ENCODE measurements at regions not wholly inside any gene's neighbourhood (a gene's known extent, or its start where the extent isn't known, plus 50 kb on each side); places are given as distances from the start of the nearest gene placed in this dataset.

DNA sequence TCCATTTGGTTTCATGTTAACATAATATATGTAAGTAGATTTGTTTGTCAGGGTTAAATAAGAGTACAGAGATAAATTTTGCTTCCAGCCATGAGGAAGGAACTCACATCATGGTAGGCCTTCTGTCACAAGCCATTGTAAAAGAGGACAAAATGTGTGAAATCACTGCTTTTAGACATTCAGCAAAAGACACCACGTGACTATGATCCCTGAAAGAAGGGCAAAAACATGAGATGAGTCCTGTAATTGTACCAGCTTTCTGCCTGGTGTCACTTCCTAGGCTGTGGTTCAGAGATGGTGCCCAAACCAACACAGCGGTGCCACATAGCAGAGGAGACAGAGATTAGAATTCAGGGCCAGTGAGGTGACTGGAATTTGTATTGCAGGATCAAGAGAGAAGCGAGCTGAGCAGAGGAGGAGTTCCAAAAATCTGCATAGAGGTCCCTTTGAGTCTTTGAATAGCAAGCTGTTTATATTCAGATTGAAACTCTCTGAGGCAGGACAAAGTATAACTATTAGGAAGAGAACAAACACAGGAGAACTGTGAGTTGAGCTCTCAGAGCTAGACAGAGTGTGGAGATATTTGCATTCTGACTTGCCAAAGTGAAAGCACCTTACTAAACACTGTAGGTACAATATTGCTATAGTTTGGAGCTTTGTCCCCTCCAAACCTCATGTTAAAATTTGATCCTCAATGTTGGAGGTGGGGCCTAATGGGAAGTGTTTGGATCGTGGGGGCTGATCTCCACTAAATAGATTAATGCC is 52.6 kb upstream of the PDE7B start:
- no peak for DNase-seq (ENCODE audit: low read depth in 2 of 2)
